ENCODE measurements at regions not wholly inside any gene's neighbourhood (a gene's known extent, or its start where the extent isn't known, plus 50 kb on each side); places are given as distances from the start of the nearest gene placed in this dataset.
"Not testable (repeated sequence)": the region's sequence is repeated elsewhere in the genome, so short reads cannot be mapped to it uniquely, and the experiment has no call there.

- DNase-seq (ENCODE audit: low spot score): no peak
Observed at GRCh38 chr4:123638834-123639233, 242.2 kb downstream of the SPRY1 start.

- DNase-seq (ENCODE audit: low spot score): no peak
Observed at GRCh38 chr4:123640271-123640670, 243.7 kb downstream of the SPRY1 start.

GRCh38 chr4:123640824-123641223 lies 244.2 kb downstream of the SPRY1 start:
- DNase-seq (ENCODE audit: low spot score): no peak

GRCh38 chr4:123643691-123644090 lies 247.1 kb downstream of the SPRY1 start:
- DNase-seq (ENCODE audit: low spot score): no peak

- no peak for DNase-seq (ENCODE audit: low spot score)
Observed at GRCh38 chr4:123649250-123649644, 252.7 kb downstream of the SPRY1 start.

GRCh38 chr4:123649645-123650391 lies 253.2 kb downstream of the SPRY1 start:
- DNase-seq (ENCODE audit: low spot score): peak; percentile 20

- no peak for DNase-seq (ENCODE audit: low spot score)
Observed at GRCh38 chr4:123651066-123651465, 254.5 kb downstream of the SPRY1 start.

- no peak for DNase-seq (ENCODE audit: low spot score)
Observed at GRCh38 chr4:123651536-123652180, 255.1 kb downstream of the SPRY1 start.

- DNase-seq (ENCODE audit: low spot score): no peak
Observed at GRCh38 chr4:123652476-123652875, 255.9 kb downstream of the SPRY1 start.

- DNase-seq (ENCODE audit: low spot score): no peak
Observed at GRCh38 chr4:123653236-123653635, 256.6 kb downstream of the SPRY1 start.

GRCh38 chr4:123656746-123657294 lies 260.2 kb downstream of the SPRY1 start:
- not testable (repeated sequence) for DNase-seq (ENCODE audit: low spot score)

- not testable (repeated sequence) for DNase-seq (ENCODE audit: low spot score)
Observed at GRCh38 chr4:123657606-123658005, 261.0 kb downstream of the SPRY1 start.

- no peak for DNase-seq (ENCODE audit: low spot score)
Observed at GRCh38 chr4:123659262-123659661, 262.7 kb downstream of the SPRY1 start.

GRCh38 chr4:123659730-123660129 lies 263.1 kb downstream of the SPRY1 start:
- no peak for DNase-seq (ENCODE audit: low spot score)

- DNase-seq (ENCODE audit: low spot score): no peak
Observed at GRCh38 chr4:123661080-123661737, 264.6 kb downstream of the SPRY1 start.

GRCh38 chr4:123662827-123663226 lies 266.2 kb downstream of the SPRY1 start:
- no peak for DNase-seq (ENCODE audit: low spot score)

- no peak for DNase-seq (ENCODE audit: low spot score)
Observed at GRCh38 chr4:123666486-123666885, 269.9 kb downstream of the SPRY1 start.

- no peak for DNase-seq (ENCODE audit: low spot score)
Observed at GRCh38 chr4:123667496-123667895, 270.9 kb downstream of the SPRY1 start.

GRCh38 chr4:123667991-123668390 lies 271.4 kb downstream of the SPRY1 start:
- DNase-seq (ENCODE audit: low spot score): no peak

- DNase-seq (ENCODE audit: low spot score): no peak
Observed at GRCh38 chr4:123671636-123672404, 275.2 kb downstream of the SPRY1 start.

GRCh38 chr4:123672987-123673386 lies 276.4 kb downstream of the SPRY1 start:
- no peak for DNase-seq (ENCODE audit: low spot score)

GRCh38 chr4:123673971-123674370 lies 277.4 kb downstream of the SPRY1 start:
- no peak for DNase-seq (ENCODE audit: low spot score)
